ENCODE measurements at regions not wholly inside any gene's neighbourhood (a gene's known extent, or its start where the extent isn't known, plus 50 kb on each side); places are given as distances from the start of the nearest gene placed in this dataset.

GRCh38 chr13:73449252-73449651, 390.4 kb downstream of the KLF5 start:
- Mint-ChIP-seq H3K27ac (no peak overlapping the region), H3K36me3 (peaks cover 2% of the 10 kb centered on the region; the same call in 1 of the 2 replicates), H3K27me3 (ENCODE audit: low read depth) (no peaks in the 10 kb centered on the region), H3K4me3 (no peak overlapping the region), H3K9me3 (peaks cover 13% of the 10 kb centered on the region), H3K4me1 (no peaks in the 10 kb centered on the region)
- ATAC-seq: no peak
- POLR2A ChIA-PET: no interaction called here
- no peak for TF ChIP-seq GRHL2 (CRISPR knock-in tag; IDR thresholded peaks at IDR 0.05; ENCODE audit: insufficient replicate concordance, severe bottlenecking)
- TF ChIP-seq IRF2 (CRISPR knock-in tag; IDR thresholded peaks at IDR 0.05; ENCODE audit: borderline replicate concordance, low read depth): no peak
- TF ChIP-seq E2F5 (CRISPR knock-in tag; IDR thresholded peaks at IDR 0.05): no peak
- TF ChIP-seq CREM (CRISPR knock-in tag; IDR thresholded peaks at IDR 0.05): no peak
- no peak for TF ChIP-seq ZNF219 (CRISPR knock-in tag; IDR thresholded peaks at IDR 0.05; ENCODE audit: borderline replicate concordance)
- CTCF ChIA-PET: no interaction called here
- DNase-seq (ENCODE audit: low spot score): no peak

DNA sequence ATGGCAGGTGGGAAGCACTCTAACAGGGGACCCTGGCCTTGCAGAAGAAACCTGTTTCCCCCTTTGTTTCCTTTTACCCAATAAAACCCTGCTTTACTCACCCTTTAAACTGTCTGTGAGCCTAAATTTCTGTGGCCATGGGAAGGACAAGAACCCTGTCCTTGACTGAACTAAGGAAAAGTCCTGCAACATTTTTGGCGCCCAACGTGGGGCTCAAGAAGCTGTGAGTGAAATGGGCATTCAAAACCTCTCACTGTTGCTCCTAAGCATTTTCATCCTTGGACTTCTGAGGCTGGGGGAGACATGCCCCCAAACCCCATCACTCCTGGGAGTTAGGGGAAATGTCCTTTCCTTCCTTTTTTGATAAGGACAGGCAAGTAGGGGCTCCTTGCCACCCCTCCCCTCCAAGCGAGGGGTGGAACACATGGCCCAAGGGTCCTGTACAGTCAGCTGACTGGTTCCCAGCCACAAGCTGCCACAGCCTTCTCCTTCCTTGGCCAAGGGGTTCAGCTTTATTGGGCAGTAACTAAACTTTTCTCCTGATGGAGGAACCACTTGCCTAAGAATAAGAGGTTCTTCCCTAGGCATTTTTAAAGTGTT, 381.6 kb downstream of the KLF5 start:
- CTCF ChIA-PET: no interaction called here
- peaks cover 76% of the 10 kb centered on the region for H3K9me3 Mint-ChIP-seq
- peaks cover 49% of the 10 kb centered on the region for H3K36me3 Mint-ChIP-seq
- POLR2A ChIA-PET: no interaction called here
- H3K27me3 Mint-ChIP-seq (ENCODE audit: low read depth): no peaks in the 10 kb centered on the region
- H3K4me3 Mint-ChIP-seq: no peak overlapping the region
- H3K4me1 Mint-ChIP-seq: no peaks in the 10 kb centered on the region
- H3K27ac Mint-ChIP-seq: no peak overlapping the region
- TF ChIP-seq ZNF416 (CRISPR knock-in tag; IDR thresholded peaks at IDR 0.05) (no peak), ZNF219 (CRISPR knock-in tag; IDR thresholded peaks at IDR 0.05; ENCODE audit: borderline replicate concordance) (no peak), MXD4 (CRISPR knock-in tag; IDR thresholded peaks at IDR 0.05; ENCODE audit: borderline replicate concordance) (no peak), GTF2I (CRISPR knock-in tag; conservative IDR thresholded peaks at IDR 0.05) (no peak)
- ATAC-seq (no peak), DNase-seq (ENCODE audit: low spot score) (peak; percentile 16)

DNA sequence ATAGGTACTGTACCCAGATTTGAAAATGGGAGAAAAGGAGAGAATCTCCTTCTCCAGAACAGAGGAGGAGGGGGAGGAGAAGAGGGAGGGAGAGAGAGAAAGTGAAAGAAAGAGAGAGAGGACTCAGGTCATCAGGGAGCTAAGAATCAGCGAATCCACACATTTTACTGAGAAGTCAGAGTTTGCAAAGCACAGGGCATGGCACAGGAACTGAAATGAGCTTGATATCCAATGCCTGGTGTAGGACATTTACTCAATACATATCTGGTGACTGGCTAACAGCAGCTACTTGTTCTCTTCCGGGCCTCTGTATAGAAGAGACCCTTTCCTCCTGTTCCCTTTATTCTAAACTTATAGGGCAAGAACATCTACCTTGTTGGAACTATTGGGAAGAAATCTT, 375.1 kb downstream of the KLF5 start:
- DNase-seq (ENCODE audit: low spot score): no peak
- TF ChIP-seq PRDM15 (CRISPR knock-in tag; IDR thresholded peaks at IDR 0.05) (no peak), NR1H2 (CRISPR knock-in tag; IDR thresholded peaks at IDR 0.05) (no peak), NR3C1 (CRISPR knock-in tag; conservative IDR thresholded peaks at IDR 0.05; ENCODE audit: low read depth) (no peak), SP1 (CRISPR knock-in tag; conservative IDR thresholded peaks at IDR 0.05) (no peak), FOXP4 (CRISPR knock-in tag; IDR thresholded peaks at IDR 0.05) (no peak), RELA (CRISPR knock-in tag; IDR thresholded peaks at IDR 0.05; ENCODE audit: borderline replicate concordance) (no peak), ELF4 (CRISPR knock-in tag; IDR thresholded peaks at IDR 0.05; ENCODE audit: low read depth) (no peak), E2F1 (CRISPR knock-in tag; IDR thresholded peaks at IDR 0.05) (no peak)
- TF ChIP-seq, protein P1, sequence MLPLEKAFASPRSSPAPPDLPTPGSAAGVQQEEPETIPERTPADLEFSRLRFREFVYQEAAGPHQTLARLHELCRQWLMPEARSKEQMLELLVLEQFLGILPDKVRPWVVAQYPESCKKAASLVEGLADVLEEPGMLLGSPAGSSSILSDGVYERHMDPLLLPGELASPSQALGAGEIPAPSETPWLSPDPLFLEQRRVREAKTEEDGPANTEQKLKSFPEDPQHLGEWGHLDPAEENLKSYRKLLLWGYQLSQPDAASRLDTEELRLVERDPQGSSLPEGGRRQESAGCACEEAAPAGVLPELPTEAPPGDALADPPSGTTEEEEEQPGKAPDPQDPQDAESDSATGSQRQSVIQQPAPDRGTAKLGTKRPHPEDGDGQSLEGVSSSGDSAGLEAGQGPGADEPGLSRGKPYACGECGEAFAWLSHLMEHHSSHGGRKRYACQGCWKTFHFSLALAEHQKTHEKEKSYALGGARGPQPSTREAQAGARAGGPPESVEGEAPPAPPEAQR (CRISPR knock-in tag; IDR thresholded peaks at IDR 0.05): no peak

More for the DNA sequence above, 375.1 kb downstream of the KLF5 start:
- Mint-ChIP-seq H3K27ac (no peak overlapping the region), H3K27me3 (ENCODE audit: low read depth) (no peaks in the 10 kb centered on the region), H3K4me3 (no peak overlapping the region), H3K4me1 (0 out of 2 replicates have a peak, but pooled peaks cover 4% of the 10 kb centered on the region), H3K36me3 (peaks cover 9% of the 10 kb centered on the region), H3K9me3 (peaks cover 41% of the 10 kb centered on the region)
- ATAC-seq: no peak
- ChIA-PET CTCF (no interaction called here), POLR2A (no interaction called here)

Data from WTC11 (cell line).